ENCODE measurements at regions not wholly inside any gene's neighbourhood (a gene's known extent, or its start where the extent isn't known, plus 50 kb on each side); places are given as distances from the start of the nearest gene placed in this dataset.
A peak's percentile ranks its signal among the peaks of the same experiment; 100 is the strongest.

DNA sequence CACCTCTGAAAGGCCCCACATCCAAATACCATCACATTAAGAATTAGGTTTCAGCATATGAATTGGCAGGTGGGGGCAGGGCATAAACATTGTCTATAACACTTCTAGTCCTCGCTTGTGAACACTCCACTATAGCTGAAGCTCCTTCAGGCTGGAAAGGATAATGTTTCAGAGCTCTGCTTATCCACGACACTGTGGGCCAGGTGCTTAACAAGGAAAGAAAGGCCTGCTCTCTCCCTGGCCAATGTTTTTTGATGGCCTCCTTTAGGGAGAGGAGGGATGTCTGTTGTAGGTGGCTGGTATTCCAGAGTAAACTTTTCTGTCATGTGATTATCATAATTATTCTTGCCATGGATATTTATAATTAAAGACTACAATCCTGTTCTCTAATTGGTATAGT is 86.4 kb downstream of the CCNA1 start:
- DNase-seq (ENCODE audit: low read depth in 2 of 2), result no peak
- no peak overlapping the region for H3K4me3 ChIP-seq (replicated peaks in 1 of 2; ENCODE audit: low read depth in 2 of 2, low read length in 2 of 2)
- TF ChIP-seq, protein P1, sequence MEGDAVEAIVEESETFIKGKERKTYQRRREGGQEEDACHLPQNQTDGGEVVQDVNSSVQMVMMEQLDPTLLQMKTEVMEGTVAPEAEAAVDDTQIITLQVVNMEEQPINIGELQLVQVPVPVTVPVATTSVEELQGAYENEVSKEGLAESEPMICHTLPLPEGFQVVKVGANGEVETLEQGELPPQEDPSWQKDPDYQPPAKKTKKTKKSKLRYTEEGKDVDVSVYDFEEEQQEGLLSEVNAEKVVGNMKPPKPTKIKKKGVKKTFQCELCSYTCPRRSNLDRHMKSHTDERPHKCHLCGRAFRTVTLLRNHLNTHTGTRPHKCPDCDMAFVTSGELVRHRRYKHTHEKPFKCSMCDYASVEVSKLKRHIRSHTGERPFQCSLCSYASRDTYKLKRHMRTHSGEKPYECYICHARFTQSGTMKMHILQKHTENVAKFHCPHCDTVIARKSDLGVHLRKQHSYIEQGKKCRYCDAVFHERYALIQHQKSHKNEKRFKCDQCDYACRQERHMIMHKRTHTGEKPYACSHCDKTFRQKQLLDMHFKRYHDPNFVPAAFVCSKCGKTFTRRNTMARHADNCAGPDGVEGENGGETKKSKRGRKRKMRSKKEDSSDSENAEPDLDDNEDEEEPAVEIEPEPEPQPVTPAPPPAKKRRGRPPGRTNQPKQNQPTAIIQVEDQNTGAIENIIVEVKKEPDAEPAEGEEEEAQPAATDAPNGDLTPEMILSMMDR (IDR thresholded peaks at IDR 0.05; ENCODE audit: low read depth, low read length), result no peak

DNA sequence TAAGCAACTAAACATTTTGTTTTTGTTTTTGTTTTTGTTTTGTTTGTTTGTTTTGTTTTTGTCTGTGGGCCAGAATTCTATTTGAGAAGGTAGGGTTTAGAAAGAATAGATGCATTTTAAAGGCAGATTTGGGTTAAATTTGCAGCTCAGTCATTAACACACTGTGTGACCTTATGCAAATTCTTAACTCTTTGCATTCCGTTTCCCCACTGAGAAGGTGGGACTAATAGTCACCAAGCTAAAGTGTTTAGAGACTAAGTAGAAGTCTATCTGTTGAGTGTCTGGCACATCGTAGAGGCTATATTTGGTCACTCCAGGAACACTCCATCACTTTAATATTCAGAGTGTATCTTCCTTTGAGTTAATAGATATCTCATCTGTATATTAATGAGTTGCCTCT is 87.1 kb downstream of the CCNA1 start:
- TF ChIP-seq, protein P1 (IDR thresholded peaks at IDR 0.05; ENCODE audit: low read depth, low read length), result no peak
- no peak overlapping the region for H3K4me3 ChIP-seq (replicated peaks in 1 of 2; ENCODE audit: low read depth in 2 of 2, low read length in 2 of 2)
- no peak for DNase-seq (ENCODE audit: low read depth in 2 of 2)

DNA sequence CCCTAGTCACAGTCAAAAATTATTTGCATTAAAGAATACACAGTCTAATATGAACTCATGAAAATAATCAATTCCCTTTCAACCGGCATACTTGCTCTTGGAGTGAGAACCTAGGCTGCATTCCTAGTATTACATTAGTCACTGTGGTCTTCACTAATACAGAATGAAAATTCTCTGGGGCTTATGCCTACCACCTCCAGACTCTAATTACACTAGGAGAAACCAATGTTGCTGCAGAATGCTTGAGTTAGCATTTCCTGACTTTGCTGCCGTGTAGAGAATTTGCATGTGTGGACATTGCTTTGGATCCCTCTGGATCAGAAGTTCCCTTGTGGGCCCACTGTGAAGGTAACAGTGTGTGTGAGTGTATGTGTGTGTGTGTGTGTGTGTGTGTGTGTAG is 87.8 kb downstream of the CCNA1 start:
- DNase-seq (ENCODE audit: low read depth in 2 of 2), result no peak
- TF ChIP-seq, protein P1 (IDR thresholded peaks at IDR 0.05; ENCODE audit: low read depth, low read length), result no peak
- H3K4me3 ChIP-seq (replicated peaks in 1 of 2; ENCODE audit: low read depth in 2 of 2, low read length in 2 of 2), result no peak overlapping the region

DNA sequence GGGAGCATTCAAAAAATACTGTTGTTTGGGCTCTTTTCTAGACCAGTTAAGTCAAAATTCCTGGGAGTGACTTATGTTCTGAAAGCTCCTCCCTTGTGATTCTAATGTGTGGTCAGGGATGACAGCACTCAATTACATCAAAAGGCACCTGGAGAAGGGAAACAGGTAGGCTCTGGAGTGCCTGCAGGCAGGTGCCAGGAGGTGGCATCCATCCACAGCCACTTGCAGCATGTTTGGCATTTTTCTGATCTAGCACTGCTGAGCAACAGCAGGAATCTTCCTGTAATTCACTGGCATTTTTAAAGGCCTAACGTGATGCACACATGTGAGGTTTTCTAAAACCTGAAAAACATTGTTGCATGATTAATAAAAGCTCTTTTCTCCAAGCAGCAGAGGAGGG is 94.6 kb downstream of the CCNA1 start:
- H3K4me3 ChIP-seq (replicated peaks in 1 of 2; ENCODE audit: low read depth in 2 of 2, low read length in 2 of 2), result no peak overlapping the region
- TF ChIP-seq, protein P1 (IDR thresholded peaks at IDR 0.05; ENCODE audit: low read depth, low read length), result no peak
- DNase-seq (ENCODE audit: low read depth in 2 of 2), result no peak

DNA sequence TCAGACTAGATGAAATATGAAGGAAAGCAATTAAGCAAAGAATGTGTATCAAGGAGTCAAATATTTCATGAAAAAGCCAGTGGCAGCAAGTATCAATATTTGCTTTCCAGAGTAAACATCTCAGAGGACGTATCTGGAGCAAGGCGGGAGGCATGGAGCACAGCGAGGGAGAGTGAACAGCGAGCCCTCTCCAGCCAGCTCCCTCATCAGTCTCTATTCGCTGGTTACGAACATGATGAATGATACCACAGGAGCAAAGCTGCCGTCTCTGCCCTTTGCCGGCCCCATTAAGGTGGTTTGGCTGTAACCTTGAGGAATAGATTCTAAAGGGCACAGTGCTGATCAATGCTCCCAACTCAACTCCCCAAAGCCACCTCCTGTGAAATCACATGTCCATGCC is 95.8 kb downstream of the CCNA1 start:
- no peak overlapping the region for H3K4me3 ChIP-seq (replicated peaks in 1 of 2; ENCODE audit: low read depth in 2 of 2, low read length in 2 of 2)
- TF ChIP-seq, protein P1 (IDR thresholded peaks at IDR 0.05; ENCODE audit: low read depth, low read length), result no peak
- no peak for DNase-seq (ENCODE audit: low read depth in 2 of 2)

DNA sequence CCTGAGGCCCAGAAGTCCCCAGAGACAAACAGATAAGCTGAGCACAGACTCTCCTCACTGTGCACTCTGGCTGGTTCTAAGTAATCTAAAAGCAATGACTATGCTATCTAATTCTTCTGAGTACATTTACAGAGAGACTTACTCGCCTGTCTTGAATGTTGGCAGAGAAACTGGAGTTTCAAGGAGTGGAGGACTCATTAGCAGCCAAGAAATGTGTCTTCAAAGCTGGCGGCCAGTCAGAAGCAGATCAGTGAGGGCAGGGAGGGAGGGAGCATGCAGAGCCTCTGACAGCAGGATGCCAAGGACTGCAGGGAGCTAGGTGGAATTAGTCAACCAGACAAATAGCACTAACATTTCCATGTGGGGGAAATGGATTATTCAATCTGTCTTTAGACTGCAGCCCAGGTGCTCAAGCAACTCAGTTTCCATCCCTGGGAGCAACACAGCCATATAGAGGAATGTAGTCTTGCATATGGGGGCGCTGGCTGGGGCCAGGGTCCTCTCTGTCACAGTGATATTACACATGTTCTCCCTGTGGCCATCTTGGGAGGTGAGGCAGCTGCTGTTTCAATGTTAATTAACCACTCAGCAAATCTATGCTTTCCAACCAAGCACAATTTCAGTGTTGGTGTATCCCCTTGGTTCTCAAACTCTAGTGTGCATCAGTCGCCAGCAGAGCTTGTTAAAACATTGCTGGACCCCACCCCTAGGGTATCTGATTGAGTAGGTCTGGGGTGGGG is 97.9 kb downstream of the CCNA1 start:
- no peak overlapping the region for H3K4me3 ChIP-seq (replicated peaks in 1 of 2; ENCODE audit: low read depth in 2 of 2, low read length in 2 of 2)
- DNase-seq (ENCODE audit: low read depth in 2 of 2), result peak; percentile 48 to 52

More for the DNA sequence above, 97.9 kb downstream of the CCNA1 start:
- TF ChIP-seq, protein P1 (IDR thresholded peaks at IDR 0.05; ENCODE audit: low read depth, low read length), result no peak

All from cardiac fibroblast (primary cell).